GM12878 (cell line): ENCODE measurements at regions not wholly inside any gene's neighbourhood (a gene's known extent, or its start where the extent isn't known, plus 50 kb on each side); places are given as distances from the start of the nearest gene placed in this dataset.

Experiments
- ATAC-seq: fragments of 200-7000 bp; cut with Tn5 transposase; 3 replicates; pipeline ENCODE4 v1.9.1; 2020; ENCODE audit warnings: mild to moderate bottlenecking, moderate library complexity
- BruUV-seq: library from RNA; stranded (reverse); fragments of 400-500 nt; replicated peaks from 2 replicates; lab custom pipeline; 2021; lab: Mats Ljungman, UMichigan
- CTCF ChIA-PET: fragments of 300-600 bp; sonication (Branson Sonifier 250); formaldehyde crosslinking; extraction: SDS; loops from one replicate; lab custom pipeline; 2021; ENCODE audit warnings: inconsistent platforms; lab: Yijun Ruan, JAX
- POLR2A ChIA-PET: fragments of 350-600 bp; formaldehyde crosslinking; extraction: SDS; loops from one replicate; lab custom pipeline; 2021; ENCODE audit warnings: inconsistent platforms; lab: Charles Lee
- RAD21 ChIA-PET: fragments of 300-600 bp; sonication (Branson Sonifier 250); formaldehyde crosslinking; loops from one replicate; lab custom pipeline; 2023; ENCODE audit warnings: antibody characterized with exemption; ENCODE audit not compliant: unreplicated experiment; lab: Charles Lee
- SMC1A ChIA-PET: fragments of 300-600 bp; sonication (Branson Sonifier 250); formaldehyde crosslinking; loops from one replicate; lab custom pipeline; 2023; ENCODE audit not compliant: unreplicated experiment, uncharacterized antibody; lab: Charles Lee
- DNase-seq: peaks from one replicate; pipeline ENCODE4 v3.0.0-alpha.2; 2011; ENCODE audit warnings: low read depth, low spot score
- FAIRE-seq: peaks from 3 replicates; lab custom pipeline; 2011; peaks lifted over from hg19 to GRCh38; lab: Jason Lieb, UNC
- H2AFZ ChIP-seq: 2 replicates; pipeline ENCODE4 v1.6.0; 2011; ENCODE audit warnings: low read depth, low read length, control low read depth; ENCODE audit not compliant: control insufficient read depth
- H3K27ac ChIP-seq: 2 replicates; pipeline ENCODE4 v1.5.1; 2011; ENCODE audit warnings: control low read depth; ENCODE audit not compliant: control insufficient read depth, insufficient read depth
- H3K27me3 ChIP-seq, 2 experiments: replicated peaks in 1 of 2; 2 replicates each; pipeline versions ENCODE4 v1.6.0 to v1.6.1; 2011; ENCODE audit warnings: low read length in 1 of 2; ENCODE audit not compliant: control insufficient read depth in 2 of 2, insufficient read depth in 2 of 2
- H3K36me3 ChIP-seq, 2 experiments: 2 replicates each; pipeline ENCODE4 v1.5.1; 2011; ENCODE audit warnings: low read length in 1 of 2; ENCODE audit not compliant: control insufficient read depth in 2 of 2, insufficient read depth in 2 of 2
- H3K4me1 ChIP-seq: 2 replicates; pipeline ENCODE4 v1.6.1; 2011; ENCODE audit warnings: mild to moderate bottlenecking, low read length, moderate library complexity, mixed read lengths; ENCODE audit not compliant: control insufficient read depth, insufficient read depth
- H3K4me2 ChIP-seq: 2 replicates; pipeline ENCODE4 v1.6.0; 2011; ENCODE audit warnings: control low read depth; ENCODE audit not compliant: control insufficient read depth, insufficient read depth
- H3K4me3 ChIP-seq: fragments of 200-600 bp; sonication (generic); 2 replicates; pipeline ENCODE4 v1.5.1; 2016
- H3K79me2 ChIP-seq: 2 replicates; pipeline ENCODE4 v1.6.0; 2011; ENCODE audit warnings: low read length; ENCODE audit not compliant: control insufficient read depth, insufficient read depth
- H3K9ac ChIP-seq: 2 replicates; pipeline ENCODE4 v1.8.0; 2011; ENCODE audit warnings: low read length, control low read depth, mixed read lengths; ENCODE audit not compliant: control insufficient read depth, insufficient read depth
- H3K9me3 ChIP-seq: replicated peaks from 3 replicates; pipeline ENCODE4 v1.5.1; 2011; ENCODE audit warnings: mild to moderate bottlenecking, low read length; ENCODE audit not compliant: control insufficient read depth, insufficient read depth
- H4K20me1 ChIP-seq: 2 replicates; pipeline ENCODE4 v1.6.0; 2011; ENCODE audit not compliant: control insufficient read depth, insufficient read depth
- CBFB ChIP-seq: IDR thresholded peaks from 2 replicates; pipeline ENCODE4 v1.6.1; 2016; ENCODE audit warnings: antibody characterized with exemption, low read depth
- GABPA ChIP-seq: IDR thresholded peaks from 2 replicates; pipeline ENCODE4 v1.6.1; 2014; ENCODE audit warnings: antibody characterized with exemption, low read depth, mild to moderate bottlenecking, inconsistent platforms
- HDAC2 ChIP-seq: fragments of 200-600 bp; sonication (generic); IDR thresholded peaks from 2 replicates; pipeline ENCODE4 v1.6.1; 2017
- POU2F2 ChIP-seq: IDR thresholded peaks from 3 replicates; pipeline ENCODE4 v1.6.1; 2011; ENCODE audit warnings: low read depth, mild to moderate bottlenecking, low read length, borderline replicate concordance
- REST ChIP-seq: IDR thresholded peaks from 2 replicates; pipeline ENCODE4 v1.6.1; 2012; ENCODE audit warnings: mild to moderate bottlenecking, low read depth, low read length
- SUZ12 ChIP-seq: fragments of 200-600 bp; sonication (generic); IDR thresholded peaks from one replicate; pipeline ENCODE4 v1.6.1; 2018; ENCODE audit warnings: antibody characterized with exemption, mild to moderate bottlenecking; ENCODE audit not compliant: unreplicated experiment
- TBL1XR1 ChIP-seq: IDR thresholded peaks from 2 replicates; pipeline ENCODE4 v1.6.1; 2012; ENCODE audit warnings: low read depth, low read length, improper control_type of control experiment
- ZBTB40 ChIP-seq: fragments of 450-650 bp; IDR thresholded peaks from 2 replicates; pipeline ENCODE4 v1.6.1; 2016; ENCODE audit warnings: mild to moderate bottlenecking, moderate library complexity, borderline replicate concordance
- WGBS: methylation state at CpG from one replicate; pipeline ENCODE4 v1.1.6; 2016; ENCODE audit warnings: low lambda C conversion rate; ENCODE audit not compliant: insufficient replicate concordance, insufficient coverage; ENCODE audit errors: missing lambda C conversion rate; 5-methylcytosine and 5-hydroxymethylcytosine counted together
- in situ Hi-C: fragments of 300-500 bp; cut with MboI; formaldehyde crosslinking; loops from 9 replicates; pipeline ENCODE4 v1.14.3; 2018; ENCODE audit warnings: mixed read lengths
- intact Hi-C: fragments of 100-400 bp; cut with micrococcal nuclease; formaldehyde crosslinking; loops from one replicate; pipeline ENCODE4 v1.14.2; 2022; ENCODE audit not compliant: unreplicated experiment

- 8% methylated on average over 3 of the region's 3 CpGs for WGBS
- no peak for TF ChIP-seq POU2F2
- TF ChIP-seq, all 136 proteins: peak for 0
- no peak overlapping the region for H3K4me2 ChIP-seq
- H3K9me3 ChIP-seq = no peaks in the 10 kb centered on the region
- H3K9ac ChIP-seq = no peak overlapping the region
- no peak overlapping the region for H3K27ac ChIP-seq
- H3K79me2 ChIP-seq = no peaks in the 10 kb centered on the region
- intact Hi-C loops (no loop called here), in situ Hi-C loops (loop anchor here (10.0 kb wide), 1 partner anchor 169 kb away; the partner anchor contains the start of gene DKK1)
- RAD21 ChIA-PET = no interaction called here
- no peak for DNase-seq
- BruUV-seq = no TSS peak
- H4K20me1 ChIP-seq = no peaks in the 10 kb centered on the region
- no peaks in the 10 kb centered on the region for H3K27me3 ChIP-seq
- SMC1A ChIA-PET = no interaction called here
- POLR2A ChIA-PET = no interaction called here
- H3K4me3 ChIP-seq = no peak overlapping the region
- no peaks in the 10 kb centered on the region for H3K36me3 ChIP-seq
- no peak for FAIRE-seq
- H3K4me1 ChIP-seq = no peaks in the 10 kb centered on the region
- no peak overlapping the region for H2AFZ ChIP-seq
- CTCF ChIA-PET = interaction anchor here (1.1 to 7.3 kb wide), 3 partner anchors 20 to 245 kb away, joined by 3 to 61 read pairs (median 3); no protein-coding TSS in a partner anchor
- peak; percentile 55; the same call in 2 of the 3 replicates for ATAC-seq
Measured at GRCh38 chr10:52483587-52483986, 169.5 kb downstream of the DKK1 start.

- no peaks in the 10 kb centered on the region for H3K9me3 ChIP-seq
- ChIA-PET POLR2A (no interaction called here), SMC1A (interaction anchor here (0.7 kb wide), 1 partner anchor 38 kb away, joined by 3 read pairs; no protein-coding TSS in a partner anchor), RAD21 (no interaction called here), CTCF (interaction anchor here (1.1 to 7.3 kb wide), 3 partner anchors 21 to 245 kb away, joined by 3 to 61 read pairs (median 3); no protein-coding TSS in a partner anchor)
- in situ Hi-C loops = loop anchor here (10.0 kb wide), 1 partner anchor 170 kb away; the partner anchor contains the start of gene DKK1
- H3K27ac ChIP-seq = no peak overlapping the region
- 39% methylated on average over 3 of the region's 3 CpGs for WGBS
- no peak overlapping the region for H2AFZ ChIP-seq
- no peak overlapping the region for H3K4me3 ChIP-seq
- BruUV-seq = no TSS peak
- no peaks in the 10 kb centered on the region for H4K20me1 ChIP-seq
- intact Hi-C loops = no loop called here
- no peaks in the 10 kb centered on the region for H3K4me1 ChIP-seq
- H3K4me2 ChIP-seq = no peak overlapping the region
- no peak for FAIRE-seq
- no peak for ATAC-seq
- no peak for DNase-seq
- H3K9ac ChIP-seq = no peak overlapping the region
- no peaks in the 10 kb centered on the region for H3K36me3 ChIP-seq
- no peaks in the 10 kb centered on the region for H3K79me2 ChIP-seq
- no peaks in the 10 kb centered on the region for H3K27me3 ChIP-seq
- TF ChIP-seq SUZ12 (no peak), REST (no peak), TBL1XR1 (no peak), CBFB (no peak), HDAC2 (no peak), ZBTB40 (no peak), GABPA (no peak)
Measured at GRCh38 chr10:52484206-52485065, 170.4 kb downstream of the DKK1 start.
